VCaP (cell line): ENCODE measurements at regions not wholly inside any gene's neighbourhood (a gene's known extent, or its start where the extent isn't known, plus 50 kb on each side); places are given as distances from the start of the nearest gene placed in this dataset.
A peak's percentile ranks its signal among the peaks of the same experiment; 100 is the strongest.

ENCODE experiments used
- H3K27ac ChIP-seq: fragments of 450-650 bp; 2 replicates; pipeline ENCODE4 v1.5.1; 2017
- TF ChIP-seq, protein P1 (sequence below): fragments of 450-650 bp; conservative IDR thresholded peaks from 2 replicates; pipeline ENCODE4 v1.5.1; 2017; ENCODE audit warnings: mild to moderate bottlenecking, moderate library complexity

DNA sequence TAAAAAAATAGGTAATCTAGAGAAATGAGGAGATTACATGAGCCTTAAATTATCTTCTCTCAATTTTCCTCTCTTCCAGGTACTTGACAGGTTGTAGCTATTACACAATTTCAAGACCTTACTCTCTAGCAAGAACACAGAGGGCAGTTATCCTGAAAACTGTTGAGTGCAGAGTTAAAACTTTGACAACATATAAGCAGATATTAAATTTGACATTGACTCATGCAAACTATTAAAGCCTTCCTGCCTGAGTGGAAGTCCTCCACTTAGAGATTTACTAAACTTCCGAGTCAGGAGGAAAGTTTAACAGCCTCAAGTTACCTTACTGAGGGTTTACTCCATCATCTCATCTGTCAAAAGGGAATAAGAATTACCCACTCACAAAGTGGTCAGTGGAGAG, 73.5 kb upstream of the ARID5B start:
- TF ChIP-seq, protein P1, sequence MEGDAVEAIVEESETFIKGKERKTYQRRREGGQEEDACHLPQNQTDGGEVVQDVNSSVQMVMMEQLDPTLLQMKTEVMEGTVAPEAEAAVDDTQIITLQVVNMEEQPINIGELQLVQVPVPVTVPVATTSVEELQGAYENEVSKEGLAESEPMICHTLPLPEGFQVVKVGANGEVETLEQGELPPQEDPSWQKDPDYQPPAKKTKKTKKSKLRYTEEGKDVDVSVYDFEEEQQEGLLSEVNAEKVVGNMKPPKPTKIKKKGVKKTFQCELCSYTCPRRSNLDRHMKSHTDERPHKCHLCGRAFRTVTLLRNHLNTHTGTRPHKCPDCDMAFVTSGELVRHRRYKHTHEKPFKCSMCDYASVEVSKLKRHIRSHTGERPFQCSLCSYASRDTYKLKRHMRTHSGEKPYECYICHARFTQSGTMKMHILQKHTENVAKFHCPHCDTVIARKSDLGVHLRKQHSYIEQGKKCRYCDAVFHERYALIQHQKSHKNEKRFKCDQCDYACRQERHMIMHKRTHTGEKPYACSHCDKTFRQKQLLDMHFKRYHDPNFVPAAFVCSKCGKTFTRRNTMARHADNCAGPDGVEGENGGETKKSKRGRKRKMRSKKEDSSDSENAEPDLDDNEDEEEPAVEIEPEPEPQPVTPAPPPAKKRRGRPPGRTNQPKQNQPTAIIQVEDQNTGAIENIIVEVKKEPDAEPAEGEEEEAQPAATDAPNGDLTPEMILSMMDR: no peak
- H3K27ac ChIP-seq: no peak overlapping the region

DNA sequence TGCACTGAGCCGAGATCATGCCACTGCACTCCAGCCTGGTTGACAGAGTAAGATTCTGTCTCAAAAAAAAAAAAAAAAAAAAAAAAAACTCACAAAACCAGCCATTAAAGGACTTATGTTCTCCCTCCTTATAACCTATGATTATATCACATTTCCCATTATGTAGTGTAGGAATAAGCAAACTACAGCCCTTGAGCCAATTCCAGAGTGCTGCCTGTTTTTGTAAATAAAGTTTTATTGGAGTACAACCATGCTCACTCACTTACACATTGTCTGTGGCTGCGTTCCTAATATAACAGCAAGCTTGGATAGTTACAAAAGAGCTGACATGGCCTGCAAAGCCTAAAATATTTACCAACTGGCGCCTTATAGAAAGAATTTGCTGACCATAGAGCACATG, 72.7 kb upstream of the ARID5B start:
- TF ChIP-seq, protein P1: no peak
- no peak overlapping the region for H3K27ac ChIP-seq

DNA sequence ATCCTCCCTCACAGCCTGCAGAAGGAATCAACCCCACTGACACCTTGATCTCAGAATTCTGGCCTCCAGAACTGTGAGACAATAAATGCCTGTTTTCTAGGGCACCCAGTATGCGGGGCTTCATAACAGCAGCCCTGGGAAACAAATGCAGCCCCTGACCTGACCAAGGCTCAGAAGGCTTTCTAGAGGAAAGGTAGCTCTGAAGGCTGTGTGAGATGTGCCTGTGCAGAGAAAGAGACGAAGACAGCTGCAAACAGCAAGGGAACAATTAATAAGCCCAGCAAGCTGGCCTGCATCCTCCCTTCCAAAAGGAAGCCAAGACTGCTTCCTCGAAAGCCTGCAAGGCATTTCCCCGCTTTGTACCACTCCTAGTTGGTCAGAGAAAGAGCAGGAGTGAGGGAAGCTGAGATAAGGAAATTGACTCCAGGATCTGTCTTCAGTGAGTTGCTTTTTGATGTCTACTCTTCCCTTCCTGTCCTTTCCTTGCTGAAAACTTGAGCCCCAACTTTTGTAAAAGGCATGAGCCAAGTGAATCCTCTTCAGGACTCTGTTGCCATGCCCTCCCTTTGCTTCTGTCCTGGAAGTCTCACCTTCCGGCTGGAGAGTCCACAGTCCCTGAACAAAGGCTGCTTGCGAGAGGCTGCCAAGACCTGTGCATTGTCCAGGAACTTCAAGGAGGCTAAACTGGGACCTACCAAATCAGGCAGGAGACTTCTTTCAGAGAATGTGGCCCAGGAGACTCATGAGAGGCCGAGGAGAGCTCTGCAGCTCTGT, 71.2 kb upstream of the ARID5B start:
- TF ChIP-seq, protein P1: no peak
- no peak overlapping the region for H3K27ac ChIP-seq

DNA sequence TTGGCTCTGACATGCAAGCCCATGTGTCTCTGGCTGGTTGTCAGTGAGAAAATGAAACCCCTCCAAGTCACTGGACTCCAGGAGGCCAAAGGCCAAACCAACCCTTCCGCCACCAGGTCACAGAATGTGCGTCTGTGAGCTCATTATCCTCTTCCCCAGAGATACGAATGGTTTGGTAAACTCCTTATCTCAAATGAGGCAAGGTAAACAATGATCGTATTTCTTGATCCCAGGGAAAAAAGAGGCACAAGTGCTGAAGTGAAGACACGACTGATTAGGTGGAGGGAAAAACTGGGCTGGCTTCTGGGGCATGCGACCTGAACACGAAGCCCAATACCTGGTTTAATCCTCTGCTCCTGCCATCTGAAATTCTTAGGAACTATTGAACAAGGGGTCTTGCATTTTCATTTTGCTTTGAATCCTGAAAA, 70.6 kb upstream of the ARID5B start:
- TF ChIP-seq, protein P1: no peak
- no peak overlapping the region for H3K27ac ChIP-seq

DNA sequence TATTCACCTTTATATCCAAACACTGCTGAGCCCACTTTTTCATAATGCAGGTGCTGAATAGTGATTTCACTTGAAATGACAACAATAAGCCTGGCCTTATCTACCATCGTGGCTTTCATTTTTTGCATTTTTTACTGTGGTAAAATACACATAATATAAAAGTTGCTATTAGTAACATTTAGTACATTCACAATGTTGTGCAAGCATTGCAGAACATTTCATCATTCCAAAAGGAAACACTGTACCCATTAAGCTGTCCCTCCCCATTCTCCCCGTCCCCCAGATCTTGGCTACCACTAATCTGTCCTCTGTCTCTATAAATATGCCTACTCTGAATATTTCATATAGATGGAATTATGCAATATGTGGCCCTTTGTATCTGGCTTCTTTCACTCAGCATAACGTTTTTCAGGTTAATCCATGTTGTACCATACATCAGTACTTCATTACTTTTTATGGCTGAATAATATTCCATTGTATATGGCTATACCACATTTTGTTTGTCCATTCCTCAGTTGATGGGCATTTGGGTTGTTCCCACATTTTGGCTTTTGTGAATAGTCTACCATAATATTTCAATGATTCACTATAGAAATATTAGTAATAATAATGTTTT, 68.5 kb upstream of the ARID5B start:
- TF ChIP-seq, protein P1: no peak
- H3K27ac ChIP-seq: peak overlapping the region; percentile 97; the same call in 1 of the 2 replicates

DNA sequence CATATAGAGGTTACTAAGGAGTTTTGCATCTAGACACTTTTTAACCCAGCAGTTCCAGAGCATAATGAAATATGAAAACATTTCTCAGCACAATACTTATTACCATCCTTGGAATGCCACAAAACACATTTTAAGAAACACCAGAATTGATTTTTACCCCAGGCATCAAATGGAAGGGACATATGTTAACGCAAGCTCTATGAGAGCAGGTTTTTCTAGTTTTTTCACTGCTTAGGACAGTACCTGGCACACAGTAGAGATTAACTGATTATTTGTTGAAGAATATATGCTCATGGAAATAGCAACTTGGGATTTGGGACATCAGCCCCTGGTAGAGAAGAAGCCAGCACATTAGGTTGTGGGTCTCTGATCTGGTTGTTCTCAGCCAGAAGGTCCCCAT, 67.0 kb upstream of the ARID5B start:
- peak overlapping the region; percentile 97 for H3K27ac ChIP-seq
- TF ChIP-seq, protein P1: no peak

DNA sequence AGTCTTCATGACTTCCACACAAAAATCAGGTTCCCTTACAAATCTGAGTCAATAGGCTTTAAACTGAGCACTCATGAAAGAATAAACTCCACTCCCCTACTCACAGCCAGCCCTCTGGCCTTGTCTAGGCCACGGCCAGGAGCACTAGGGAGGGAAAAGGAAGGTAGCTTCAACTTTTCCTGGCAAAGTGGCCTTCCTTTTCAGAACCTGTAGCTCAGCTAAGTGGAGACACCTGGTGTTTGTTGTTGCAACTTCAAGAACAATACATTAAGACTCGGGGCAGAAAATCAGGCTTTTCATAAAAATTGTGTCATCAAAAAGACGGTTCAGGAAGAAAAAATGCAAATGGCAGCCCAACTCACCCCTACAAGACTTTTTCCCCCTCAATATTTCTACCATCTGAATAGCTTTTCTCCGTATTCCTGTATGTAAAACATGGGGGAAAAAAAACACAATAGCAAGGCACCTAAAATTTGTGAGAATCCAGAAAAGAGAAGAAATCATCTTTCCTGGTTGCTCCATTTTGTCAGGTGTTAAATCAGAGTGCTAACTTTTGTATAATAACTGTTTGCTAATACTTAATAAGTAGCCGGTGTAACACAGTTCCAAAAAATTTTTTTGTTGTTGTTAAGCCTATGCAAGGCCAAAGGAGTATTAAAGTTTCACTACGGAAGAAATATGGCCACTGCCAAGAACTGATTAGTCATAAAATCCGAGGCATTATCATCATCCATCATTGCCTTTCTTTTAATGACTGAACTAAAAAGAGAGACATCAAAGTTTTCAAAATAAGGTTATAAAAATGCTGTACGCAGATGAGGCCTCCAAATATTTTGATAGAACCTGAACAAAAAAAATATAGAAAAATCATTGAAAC, 66.2 kb upstream of the ARID5B start:
- TF ChIP-seq, protein P1: peak; percentile 69
- H3K27ac ChIP-seq: peak overlapping the region; percentile 97
